Motor neuron (in vitro differentiated cells): ENCODE measurements at regions not wholly inside any gene's neighbourhood (a gene's known extent, or its start where the extent isn't known, plus 50 kb on each side); places are given as distances from the start of the nearest gene placed in this dataset.

ENCODE experiments used
- ATAC-seq, 8 experiments: fragments of 200-7000 bp; cut with Tn5 transposase; replicated peaks in 6 of 8; 2 replicates each; pipeline ENCODE4 v1.8.0; 2021; ENCODE audit warnings: mild to moderate bottlenecking in 8 of 8, moderate library complexity in 8 of 8
- H3K27ac ChIP-seq, 2 donors: fragments of 250-450 bp; sonication (Bioruptor Pico); 2 replicates each; pipeline ENCODE4 v1.9.0; 2021; ENCODE audit warnings: antibody characterized with exemption in 2 of 2, mild to moderate bottlenecking in 2 of 2, moderate library complexity in 1 of 2
- H3K4me1 ChIP-seq, 2 donors: fragments of 250-450 bp; sonication (Bioruptor Pico); replicated peaks in 1 of 2; 2 replicates each; pipeline ENCODE4 v1.6.1; 2021; ENCODE audit warnings: antibody characterized with exemption in 2 of 2, mild to moderate bottlenecking in 2 of 2, moderate library complexity in 1 of 2
- H3K4me3 ChIP-seq, 5 donors: fragments of 250-450 bp; sonication (Bioruptor Pico); 2 replicates each; pipeline ENCODE4 v1.9.0; 2021; ENCODE audit warnings: antibody characterized with exemption in 5 of 5, mild to moderate bottlenecking in 5 of 5, moderate library complexity in 4 of 5
- WGBS, 10 experiments: fragments of 450-650 bp; shearing (Covaris generic); methylation state at CpG; one replicate each; pipeline ENCODE4 v1.0.0; 2022; 5-methylcytosine and 5-hydroxymethylcytosine counted together
- in situ Hi-C, 9 experiments: fragments of 400-800 bp; cut with MboI; loops; one replicate each; pipeline ENCODE4 v1.15.0; 2021; ENCODE audit warnings: low sequenced_read_pairs in 9 of 9, low pct_unique_long_range_greater_than_20kb in 2 of 9; ENCODE audit not compliant: unreplicated experiment in 9 of 9

DNA sequence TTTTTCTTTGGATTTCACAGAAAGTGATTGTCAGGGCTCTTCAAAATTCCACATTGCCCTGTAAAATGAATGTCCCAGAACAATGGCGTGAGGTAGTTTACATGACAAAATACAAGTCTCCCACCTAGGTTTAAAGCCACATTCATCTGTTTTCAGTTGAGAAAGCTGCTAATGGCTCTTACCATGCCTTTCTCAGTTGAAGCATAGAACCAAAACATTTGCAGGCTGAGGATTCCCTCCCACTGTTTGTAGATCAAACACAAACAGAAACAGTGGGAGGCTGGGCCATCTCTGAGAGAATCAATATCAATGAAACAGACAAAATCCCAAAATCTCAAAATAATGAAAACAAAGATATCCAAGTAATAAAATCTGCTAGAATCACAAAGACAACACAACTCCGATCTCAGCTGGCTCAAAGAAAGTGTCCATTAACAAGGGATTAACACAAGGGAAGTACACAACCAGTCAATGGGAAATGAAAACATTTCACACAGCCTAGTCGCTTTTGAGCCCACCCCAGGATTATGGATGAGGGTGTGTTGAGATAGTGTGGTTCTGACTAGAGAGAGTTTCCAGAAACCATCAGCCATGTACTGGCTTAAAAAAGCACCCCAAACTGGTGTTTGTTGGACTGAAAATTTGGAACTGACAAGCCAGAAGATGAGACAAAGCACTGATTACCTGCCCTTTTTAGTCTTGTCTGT lies 54.5 kb upstream of the TMEM260 start:
- no peak for ATAC-seq
- 5 to 67% (median 20%) methylated on average over 1 to 3 of the region's 3 CpGs; no CpG with 5 or more reads in 1 of the 10 experiments for WGBS, 10 experiments
- H3K4me3 ChIP-seq, result no peak overlapping the region
- in situ Hi-C loops, result loop anchor here in 2 of 9 experiments (25.0 kb wide), 2 partner anchors 662 to 787 kb away; no protein-coding TSS in a partner anchor
- H3K27ac ChIP-seq, result no peak overlapping the region
- no peaks in the 10 kb centered on the region for H3K4me1 ChIP-seq

DNA sequence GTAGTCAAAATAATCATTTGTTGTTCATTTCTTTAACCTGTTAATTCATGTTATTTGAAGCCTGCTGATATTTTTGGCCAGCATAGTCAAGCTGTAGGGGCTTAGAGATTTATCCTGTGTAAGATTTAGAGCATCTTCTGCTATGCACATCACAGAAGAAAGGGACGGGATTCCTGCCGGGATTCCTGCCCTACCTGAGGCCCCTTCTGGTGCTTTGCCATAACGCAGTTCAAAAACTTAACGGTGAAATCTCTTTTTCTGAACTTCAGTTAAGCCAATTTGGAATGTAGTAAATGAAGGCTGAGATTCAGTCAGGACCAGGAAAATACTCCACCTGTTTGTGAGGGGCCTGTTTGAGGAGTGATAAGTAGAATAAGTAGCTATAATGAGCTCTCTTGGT lies 50.7 kb upstream of the TMEM260 start:
- Histone ChIP-seq H3K27ac (no peak overlapping the region), H3K4me3 (no peak overlapping the region), H3K4me1 (no peaks in the 10 kb centered on the region)
- in situ Hi-C loops, result loop anchor here in 1 of 9 experiments (25.0 kb wide), 1 partner anchor 783 kb away; no protein-coding TSS in a partner anchor
- whole genome bisulfite sequencing, 10 experiments, result 0 to 81% (median 65%) methylated on average over 1 to 4 of the region's 4 CpGs; no CpG with 5 or more reads in 3 of the 10 experiments
- ATAC-seq, result no peak
